ENCODE measurements at regions not wholly inside any gene's neighbourhood (a gene's known extent, or its start where the extent isn't known, plus 50 kb on each side); places are given as distances from the start of the nearest gene placed in this dataset.
"Not testable (repeated sequence)": the region's sequence is repeated elsewhere in the genome, so short reads cannot be mapped to it uniquely, and the experiment has no call there.

GRCh38 chr2:47694451-47694850 is 88.5 kb upstream of the MSH6 start:
- TF ChIP-seq JUN (IDR thresholded peaks at IDR 0.05; ENCODE audit: borderline replicate concordance, insufficient read depth, insufficient read length, low read depth); CTCF (IDR thresholded peaks at IDR 0.05; ENCODE audit: extremely low read depth in 1 of 2, insufficient read depth in 1 of 2, low read depth in 1 of 2, low read length in 2 of 2); POLR2A (IDR thresholded peaks at IDR 0.05; ENCODE audit: low read depth, low read length); MAX (IDR thresholded peaks at IDR 0.05; ENCODE audit: insufficient read depth, insufficient read length); EZH2 (IDR thresholded peaks at IDR 0.05; ENCODE audit: borderline replicate concordance, low read depth, low read length, severe bottlenecking); MYC (IDR thresholded peaks at IDR 0.05; ENCODE audit: low read depth, low read length); POLR2AphosphoS5 (IDR thresholded peaks at IDR 0.05; ENCODE audit: insufficient read depth, low read depth, low read length): not testable (repeated sequence)
